A549 (cell line): ENCODE measurements at regions not wholly inside any gene's neighbourhood (a gene's known extent, or its start where the extent isn't known, plus 50 kb on each side); places are given as distances from the start of the nearest gene placed in this dataset.

Experiments used
- CBX8 ChIP-seq: fragments of 200-600 bp; sonication (generic); IDR thresholded peaks from 2 replicates; pipeline ENCODE4 v1.6.1; 2016
- CHD2 ChIP-seq: fragments of 150-350 bp; IDR thresholded peaks from 2 replicates; pipeline ENCODE4 v1.6.1; 2014; ENCODE audit warnings: low read length; ENCODE audit not compliant: partially characterized antibody
- CTCF ChIP-seq: fragments of >200 bp; sonication (Bioruptor Twin); formaldehyde crosslinking; IDR thresholded peaks from 3 replicates; pipeline ENCODE4 v1.5.1; 2016
- FOSB ChIP-seq: fragments of 250-450 bp; sonication (Bioruptor Pico); IDR thresholded peaks from 2 replicates; pipeline ENCODE4 v1.5.0; 2020; ENCODE audit warnings: mild to moderate bottlenecking, moderate library complexity
- HDAC2 ChIP-seq: fragments of 200-600 bp; sonication (generic); IDR thresholded peaks from 2 replicates; pipeline ENCODE4 v1.6.1; 2016
- MAFK ChIP-seq: fragments of 450-650 bp; IDR thresholded peaks from 2 replicates; pipeline ENCODE4 v1.6.1; 2014; ENCODE audit not compliant: partially characterized antibody
- POLR2A ChIP-seq: IDR thresholded peaks from 2 replicates; pipeline ENCODE4 v1.6.1; 2012; ENCODE audit warnings: mild to moderate bottlenecking, low read length
- RAD21 ChIP-seq, 2 experiments: fragments of >200 bp in 1 of 2; sonication (Bioruptor Twin) in 1 of 2; formaldehyde crosslinking in 1 of 2; IDR thresholded peaks in 1 of 2; conservative IDR thresholded peaks in 1 of 2; 2 replicates in 1 of 2; 3 replicates in 1 of 2; pipeline ENCODE4 v1.6.1; 2012 to 2018; ENCODE audit warnings: inconsistent platforms in 1 of 2
- RCOR1 ChIP-seq: fragments of 150-350 bp; IDR thresholded peaks from 2 replicates; pipeline ENCODE4 v1.6.1; 2014; ENCODE audit warnings: antibody characterized with exemption, low read length, low read depth
- TF ChIP-seq, protein P1 (sequence below): fragments of 200-600 bp; sonication (generic); IDR thresholded peaks from 2 replicates; pipeline ENCODE4 v1.6.1; 2016; ENCODE audit warnings: antibody characterized with exemption, mild to moderate bottlenecking, moderate library complexity

GRCh38 chr7:49346195-49346899 is 422.0 kb downstream of the CDC14C start:
- TF ChIP-seq HDAC2 (no peak), CTCF (no peak), RAD21 (conservative IDR thresholded peaks at IDR 0.05 in 1 of 2, IDR thresholded peaks at IDR 0.05 in 1 of 2) (no peak), POLR2A (no peak), RCOR1 (no peak), CHD2 (no peak), CBX8 (no peak), FOSB (CRISPR knock-in tag) (no peak), MAFK (no peak)
- TF ChIP-seq, protein P1, sequence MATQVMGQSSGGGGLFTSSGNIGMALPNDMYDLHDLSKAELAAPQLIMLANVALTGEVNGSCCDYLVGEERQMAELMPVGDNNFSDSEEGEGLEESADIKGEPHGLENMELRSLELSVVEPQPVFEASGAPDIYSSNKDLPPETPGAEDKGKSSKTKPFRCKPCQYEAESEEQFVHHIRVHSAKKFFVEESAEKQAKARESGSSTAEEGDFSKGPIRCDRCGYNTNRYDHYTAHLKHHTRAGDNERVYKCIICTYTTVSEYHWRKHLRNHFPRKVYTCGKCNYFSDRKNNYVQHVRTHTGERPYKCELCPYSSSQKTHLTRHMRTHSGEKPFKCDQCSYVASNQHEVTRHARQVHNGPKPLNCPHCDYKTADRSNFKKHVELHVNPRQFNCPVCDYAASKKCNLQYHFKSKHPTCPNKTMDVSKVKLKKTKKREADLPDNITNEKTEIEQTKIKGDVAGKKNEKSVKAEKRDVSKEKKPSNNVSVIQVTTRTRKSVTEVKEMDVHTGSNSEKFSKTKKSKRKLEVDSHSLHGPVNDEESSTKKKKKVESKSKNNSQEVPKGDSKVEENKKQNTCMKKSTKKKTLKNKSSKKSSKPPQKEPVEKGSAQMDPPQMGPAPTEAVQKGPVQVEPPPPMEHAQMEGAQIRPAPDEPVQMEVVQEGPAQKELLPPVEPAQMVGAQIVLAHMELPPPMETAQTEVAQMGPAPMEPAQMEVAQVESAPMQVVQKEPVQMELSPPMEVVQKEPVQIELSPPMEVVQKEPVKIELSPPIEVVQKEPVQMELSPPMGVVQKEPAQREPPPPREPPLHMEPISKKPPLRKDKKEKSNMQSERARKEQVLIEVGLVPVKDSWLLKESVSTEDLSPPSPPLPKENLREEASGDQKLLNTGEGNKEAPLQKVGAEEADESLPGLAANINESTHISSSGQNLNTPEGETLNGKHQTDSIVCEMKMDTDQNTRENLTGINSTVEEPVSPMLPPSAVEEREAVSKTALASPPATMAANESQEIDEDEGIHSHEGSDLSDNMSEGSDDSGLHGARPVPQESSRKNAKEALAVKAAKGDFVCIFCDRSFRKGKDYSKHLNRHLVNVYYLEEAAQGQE, result no peak
